ENCODE measurements at regions not wholly inside any gene's neighbourhood (a gene's known extent, or its start where the extent isn't known, plus 50 kb on each side); places are given as distances from the start of the nearest gene placed in this dataset.
A peak's percentile ranks its signal among the peaks of the same experiment; 100 is the strongest.
"Not testable (repeated sequence)": the region's sequence is repeated elsewhere in the genome, so short reads cannot be mapped to it uniquely, and the experiment has no call there.

DNA sequence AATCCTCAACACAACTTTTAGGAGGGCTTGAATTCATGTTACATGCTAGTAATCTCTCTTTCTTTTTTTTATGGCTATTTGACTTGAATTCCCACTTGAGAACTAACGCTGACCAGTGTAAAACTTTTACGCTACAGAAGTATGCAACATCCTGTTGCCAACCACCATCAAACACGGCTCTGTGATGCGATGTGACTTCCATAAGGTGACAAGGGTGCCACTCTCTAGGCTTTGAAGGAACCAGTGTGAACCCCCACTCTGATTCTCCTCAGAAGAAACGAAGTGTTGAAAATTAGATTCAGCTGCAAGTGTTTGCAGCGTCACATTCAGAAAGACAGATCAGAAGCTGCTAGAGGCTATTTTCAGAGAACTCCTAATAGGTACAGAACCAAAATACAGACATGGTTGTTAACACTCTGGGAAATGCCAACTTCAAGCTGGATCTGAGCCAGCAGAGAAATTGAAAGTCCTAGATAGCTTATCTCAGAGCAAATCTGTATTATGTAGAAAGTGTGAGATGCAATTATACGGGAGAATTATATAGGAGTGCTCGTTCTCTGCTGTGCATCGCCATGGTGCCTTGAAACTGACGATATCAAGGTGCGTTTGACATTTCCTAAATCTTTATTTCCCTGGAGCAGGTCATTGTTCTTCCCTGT is 271.2 kb downstream of the LPIN1 start:
- Histone ChIP-seq H3K27me3 (no peaks in the 10 kb centered on the region), H3K36me3 (no peaks in the 10 kb centered on the region), H3K9me3 (peaks cover 45% of the 10 kb centered on the region), H3K4me3 (no peak overlapping the region)
- no peak for DNase-seq

DNA sequence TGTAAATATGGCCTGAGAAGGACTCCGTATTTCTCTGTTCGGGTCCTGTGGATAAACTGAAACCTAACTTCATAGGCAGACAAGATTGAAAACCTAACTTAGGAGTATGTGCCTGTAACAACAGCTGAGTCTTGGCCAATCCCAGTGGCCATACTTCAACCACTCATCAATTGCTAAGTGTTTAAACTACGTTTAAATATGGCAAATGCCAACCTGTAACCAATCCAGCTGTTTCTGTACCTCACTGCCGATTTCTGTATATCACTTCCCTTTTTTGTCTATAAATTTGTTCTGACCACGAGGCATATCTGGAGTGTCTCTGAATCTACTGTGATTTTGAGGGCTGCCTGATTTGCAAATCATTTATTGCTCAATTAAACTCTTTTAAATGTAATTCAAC is 272.3 kb downstream of the LPIN1 start:
- H3K27me3 ChIP-seq, DNase-seq, H3K4me3 ChIP-seq, H3K36me3 ChIP-seq: not testable (repeated sequence)
- H3K9me3 ChIP-seq, result peaks cover 45% of the 10 kb centered on the region

- H3K27me3 ChIP-seq, result no peaks in the 10 kb centered on the region
- no peaks in the 10 kb centered on the region for H3K36me3 ChIP-seq
- peaks cover 39% of the 10 kb centered on the region for H3K9me3 ChIP-seq
- no peak overlapping the region for H3K4me3 ChIP-seq
- no peak for DNase-seq
Observed at GRCh38 chr2:12020833-12021469, 274.5 kb downstream of the LPIN1 start.

- peaks cover 36% of the 10 kb centered on the region for H3K9me3 ChIP-seq
- not testable (repeated sequence) for H3K4me3 ChIP-seq, H3K27me3 ChIP-seq, H3K36me3 ChIP-seq
- DNase-seq, result peak; percentile 88
Observed at GRCh38 chr2:12024197-12024907, 277.9 kb downstream of the LPIN1 start.

DNA sequence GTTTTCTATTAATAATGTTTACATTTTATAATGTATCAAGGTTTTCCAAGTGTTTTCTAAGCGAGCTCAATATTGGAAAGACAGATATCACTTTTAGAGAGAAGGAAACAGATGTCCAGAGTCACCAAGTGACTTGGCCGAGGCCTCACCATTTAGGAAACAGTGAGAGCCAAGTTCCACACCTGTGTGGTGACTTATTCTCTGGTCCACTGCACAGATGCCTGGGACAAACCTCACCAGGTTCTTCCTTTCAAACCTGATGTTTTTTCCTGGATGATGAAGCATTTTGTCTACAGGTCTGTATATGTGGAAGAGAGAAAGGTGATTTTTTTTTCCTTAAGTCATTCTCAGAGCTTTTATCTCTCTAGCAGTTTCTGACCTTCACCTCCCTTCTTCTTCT is 280.7 kb downstream of the LPIN1 start:
- Histone ChIP-seq H3K4me3 (no peak overlapping the region), H3K36me3 (no peaks in the 10 kb centered on the region), H3K27me3 (no peaks in the 10 kb centered on the region), H3K9me3 (peaks cover 8% of the 10 kb centered on the region)
- DNase-seq, result no peak

- Histone ChIP-seq H3K36me3 (no peaks in the 10 kb centered on the region), H3K27me3 (no peaks in the 10 kb centered on the region), H3K9me3 (no peaks in the 10 kb centered on the region), H3K4me3 (no peak overlapping the region)
- DNase-seq, result no peak
Observed at GRCh38 chr2:12031866-12032265, 285.4 kb downstream of the LPIN1 start.

DNA sequence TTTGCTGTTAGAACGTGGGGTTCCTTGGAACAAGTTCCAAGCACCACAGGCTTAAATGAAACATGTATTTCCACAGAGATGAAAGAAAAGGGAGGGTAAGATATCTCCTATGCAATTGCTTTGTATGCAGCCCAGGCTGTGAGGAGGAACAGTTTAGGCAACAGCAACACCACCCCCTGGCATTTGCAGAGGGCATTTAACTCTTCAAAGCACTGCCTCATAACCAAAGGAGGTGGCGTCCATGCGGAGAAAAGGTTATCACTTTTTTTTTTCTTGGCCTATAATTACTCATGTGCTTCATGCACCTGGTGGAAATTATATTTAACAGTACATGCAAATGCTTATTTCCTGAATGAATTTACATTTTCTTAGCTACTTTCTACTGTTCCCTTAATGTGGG is 286.0 kb downstream of the LPIN1 start:
- Histone ChIP-seq H3K27me3 (no peaks in the 10 kb centered on the region), H3K9me3 (no peaks in the 10 kb centered on the region), H3K4me3 (no peak overlapping the region), H3K36me3 (no peaks in the 10 kb centered on the region)
- DNase-seq, result no peak

DNA sequence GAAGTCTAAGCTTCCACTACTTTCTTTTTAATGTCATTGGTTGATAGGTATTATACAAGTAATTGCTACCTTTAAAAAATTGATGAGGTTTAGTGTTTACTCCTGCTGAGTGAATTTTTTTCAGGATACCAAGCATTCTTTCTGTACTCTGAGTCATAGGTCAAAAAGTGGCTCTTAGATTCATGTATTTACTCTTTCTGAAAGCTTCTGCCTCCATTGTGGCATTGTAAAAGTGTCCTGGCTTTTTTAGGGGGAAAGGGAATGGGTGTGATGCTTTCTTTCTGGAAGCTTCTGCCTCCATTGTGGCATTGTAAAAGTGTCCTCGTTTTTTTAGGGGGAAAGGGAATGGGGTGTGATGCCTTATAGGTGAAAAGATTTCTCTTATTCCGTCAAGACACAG is 286.5 kb downstream of the LPIN1 start:
- DNase-seq, result no peak
- no peaks in the 10 kb centered on the region for H3K9me3 ChIP-seq
- H3K27me3 ChIP-seq, result no peaks in the 10 kb centered on the region
- no peaks in the 10 kb centered on the region for H3K36me3 ChIP-seq
- no peak overlapping the region for H3K4me3 ChIP-seq

- Histone ChIP-seq H3K9me3 (peaks cover 1% of the 10 kb centered on the region; the same call in 1 of the 2 replicates), H3K27me3 (no peaks in the 10 kb centered on the region), H3K4me3 (no peak overlapping the region), H3K36me3 (no peaks in the 10 kb centered on the region)
- no peak for DNase-seq
Observed at GRCh38 chr2:12033494-12033893, 287.1 kb downstream of the LPIN1 start.

- DNase-seq, result no peak
- no peaks in the 10 kb centered on the region for H3K36me3 ChIP-seq
Observed at GRCh38 chr2:12034382-12034781, 287.9 kb downstream of the LPIN1 start.

GRCh38 chr2:12035029-12035720 is 288.7 kb downstream of the LPIN1 start:
- Histone ChIP-seq H3K27me3 (no peaks in the 10 kb centered on the region), H3K36me3 (no peaks in the 10 kb centered on the region), H3K4me3 (no peak overlapping the region), H3K9me3 (peaks cover 2% of the 10 kb centered on the region)
- DNase-seq, result no peak

More at GRCh38 chr2:12034382-12034781, 287.9 kb downstream of the LPIN1 start:
- Histone ChIP-seq H3K4me3 (no peak overlapping the region), H3K27me3 (no peaks in the 10 kb centered on the region), H3K9me3 (peaks cover 2% of the 10 kb centered on the region; the same call in 1 of the 2 replicates)

DNA sequence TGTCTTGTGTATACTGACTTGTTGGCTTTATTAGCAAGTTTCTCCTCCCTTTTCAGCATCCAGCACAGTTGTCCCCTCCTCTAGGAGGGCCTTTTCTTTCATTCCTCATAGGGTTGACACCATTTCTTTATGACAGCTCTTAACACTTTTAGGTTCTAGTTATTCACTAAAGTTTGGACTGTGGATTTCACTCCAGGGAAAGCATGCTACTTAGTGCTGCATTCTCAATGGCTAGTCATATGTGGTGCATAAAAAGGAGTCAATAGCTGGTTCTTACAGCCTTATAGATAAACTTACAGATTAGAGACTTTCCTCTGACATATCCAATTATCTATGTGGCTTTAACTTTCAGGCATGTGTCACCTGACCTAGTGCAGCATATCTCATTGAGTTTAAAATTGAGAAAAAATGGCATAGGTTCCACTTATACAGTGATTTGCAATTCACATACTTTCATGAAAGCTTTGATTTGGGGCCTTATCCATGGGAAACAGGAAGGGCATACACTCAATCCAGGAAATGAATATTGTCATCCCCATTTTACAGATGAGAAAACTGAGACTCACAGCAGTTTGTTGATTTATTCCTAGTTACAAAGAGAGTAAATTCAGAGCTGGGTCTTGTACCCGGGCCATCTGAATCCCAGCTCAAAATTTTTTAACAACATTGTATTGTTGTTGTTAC is 289.7 kb downstream of the LPIN1 start:
- no peaks in the 10 kb centered on the region for H3K27me3 ChIP-seq
- H3K36me3 ChIP-seq, result no peaks in the 10 kb centered on the region
- DNase-seq, result no peak
- no peak overlapping the region for H3K4me3 ChIP-seq
- peaks cover 2% of the 10 kb centered on the region for H3K9me3 ChIP-seq

- Histone ChIP-seq H3K4me3 (no peak overlapping the region), H3K27me3 (no peaks in the 10 kb centered on the region), H3K36me3 (no peaks in the 10 kb centered on the region), H3K9me3 (peaks cover 2% of the 10 kb centered on the region)
- DNase-seq, result no peak
Observed at GRCh38 chr2:12036640-12036983, 290.2 kb downstream of the LPIN1 start.

DNA sequence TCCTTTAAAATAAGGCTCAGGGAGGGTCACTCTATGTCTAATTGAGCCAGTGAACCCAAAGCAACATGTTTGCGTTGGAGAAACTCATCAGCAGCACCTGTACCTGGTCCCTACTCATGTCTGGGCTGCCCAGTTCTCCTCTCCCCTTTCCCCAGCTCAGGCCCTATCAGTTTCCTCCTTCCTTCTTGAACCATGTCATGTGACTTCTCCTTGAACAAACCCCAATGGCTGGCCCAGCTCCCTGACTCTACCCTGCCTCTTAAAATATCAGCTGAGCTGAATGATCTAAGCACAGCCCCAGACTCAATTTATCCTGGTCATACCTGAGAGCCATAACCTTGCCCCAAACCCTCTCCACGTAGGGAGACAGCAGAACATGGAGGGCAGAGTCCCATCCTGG is 290.9 kb downstream of the LPIN1 start:
- Histone ChIP-seq H3K9me3 (peaks cover 2% of the 10 kb centered on the region), H3K4me3 (no peak overlapping the region), H3K27me3 (no peaks in the 10 kb centered on the region), H3K36me3 (no peaks in the 10 kb centered on the region)
- no peak for DNase-seq

DNA sequence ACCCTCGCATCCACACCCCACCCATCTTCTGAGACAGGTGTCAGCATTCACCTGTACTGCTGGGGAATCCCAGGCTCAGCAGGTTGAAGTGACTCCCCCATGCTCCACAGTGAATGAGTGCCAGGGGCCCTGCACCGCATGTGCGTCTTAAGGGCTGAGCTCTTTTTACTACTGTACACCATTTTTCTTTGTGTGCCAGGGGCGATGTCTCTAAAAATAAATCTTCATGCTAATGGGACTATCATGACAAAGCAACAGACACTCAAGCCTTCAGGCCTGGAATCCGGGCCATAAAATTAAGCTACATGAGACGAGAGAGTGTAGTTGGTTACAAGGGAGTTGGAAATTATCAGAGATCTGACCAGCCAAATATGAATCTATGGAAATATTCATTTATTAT is 294.8 kb downstream of the LPIN1 start:
- DNase-seq, result no peak
- Histone ChIP-seq H3K36me3 (no peaks in the 10 kb centered on the region), H3K27me3 (no peaks in the 10 kb centered on the region), H3K9me3 (peaks cover 2% of the 10 kb centered on the region), H3K4me3 (no peak overlapping the region)

DNA sequence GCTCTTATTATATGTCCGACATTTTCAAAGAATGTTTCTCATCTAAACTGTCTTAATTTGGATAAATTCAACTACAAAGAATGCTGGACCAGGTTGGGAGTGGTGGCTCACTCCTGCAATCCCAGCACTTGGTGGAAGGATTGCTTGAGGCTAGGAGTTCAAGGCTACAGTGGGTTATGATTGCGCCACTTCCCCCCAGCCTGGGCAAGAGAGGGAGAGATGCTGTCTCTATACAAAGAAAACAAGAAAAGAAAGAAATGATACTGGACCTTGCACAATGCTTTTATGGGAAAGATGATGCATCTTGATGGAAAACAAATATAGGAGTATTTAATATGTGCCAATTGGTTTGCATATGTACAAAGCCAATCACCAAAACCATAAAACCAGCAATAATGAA is 296.7 kb downstream of the LPIN1 start:
- H3K9me3 ChIP-seq, result peaks cover 2% of the 10 kb centered on the region
- no peak overlapping the region for H3K4me3 ChIP-seq
- DNase-seq, result no peak
- no peaks in the 10 kb centered on the region for H3K36me3 ChIP-seq
- H3K27me3 ChIP-seq, result no peaks in the 10 kb centered on the region

DNA sequence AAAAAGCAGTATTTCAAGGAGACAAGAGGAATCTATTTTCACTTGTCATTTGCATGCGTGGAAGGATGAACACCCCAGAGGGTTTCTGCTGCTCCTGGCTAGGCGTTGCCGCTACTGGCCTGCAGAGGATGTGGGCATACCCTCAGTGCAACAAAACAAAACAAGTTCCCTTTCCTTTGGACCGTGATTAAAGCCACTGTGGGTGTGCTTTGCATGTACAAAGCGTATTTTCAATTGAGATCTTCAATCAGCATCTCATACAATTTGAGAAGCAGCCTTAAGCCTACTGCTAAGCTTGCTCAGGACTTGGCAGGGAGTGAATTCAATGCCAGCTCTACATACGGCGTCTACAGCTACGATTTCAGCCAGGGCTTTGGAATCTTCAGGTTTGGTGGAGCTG is 298.4 kb downstream of the LPIN1 start:
- Histone ChIP-seq H3K36me3 (no peaks in the 10 kb centered on the region), H3K27me3 (no peaks in the 10 kb centered on the region), H3K4me3 (no peak overlapping the region), H3K9me3 (no peaks in the 10 kb centered on the region; the same call in 1 of the 2 replicates)
- DNase-seq, result no peak

Measured in MG63 (cell line).